ENCODE measurements at regions not wholly inside any gene's neighbourhood (a gene's known extent, or its start where the extent isn't known, plus 50 kb on each side); places are given as distances from the start of the nearest gene placed in this dataset.

DNA sequence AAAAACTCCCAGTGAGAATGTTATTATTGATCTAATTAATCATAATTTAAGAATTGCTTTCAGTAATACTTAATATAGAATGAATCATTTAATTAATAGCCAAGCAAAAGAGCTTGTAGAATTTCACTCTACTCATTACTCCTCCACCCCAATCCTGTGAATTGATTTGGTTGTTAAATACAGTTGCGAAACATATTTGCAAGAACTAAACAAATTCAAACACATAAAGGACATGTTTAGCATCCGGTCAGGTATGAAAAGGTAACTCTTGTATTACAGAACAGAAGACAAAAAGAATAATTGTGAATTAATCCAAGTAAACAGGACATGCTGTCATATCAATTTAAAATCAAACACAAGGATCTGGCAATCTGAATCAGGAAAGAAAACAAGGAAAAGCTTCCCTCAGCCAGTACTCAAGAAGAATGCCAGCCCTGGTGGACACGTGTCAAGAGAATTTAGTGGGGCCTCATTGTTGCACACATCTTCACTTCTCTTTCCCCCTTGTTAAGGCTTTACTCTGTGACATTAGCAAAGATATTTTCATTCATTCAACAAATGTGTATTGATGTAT lies 89.4 kb upstream of the SLC12A2 start:
- no TSS peak for BruUV-seq (replicated peaks)
- Histone ChIP-seq H3K9me3 (replicated peaks; ENCODE audit: control insufficient read depth, insufficient read depth, low read depth, low read length) (no peaks in the 10 kb centered on the region), H3K9ac (ENCODE audit: insufficient read depth in 1 of 2, low read depth in 2 of 2, low read length in 2 of 2) (no peak overlapping the region), H2AFZ (ENCODE audit: low read depth, low read length) (no peak overlapping the region), H3K36me3 (ENCODE audit: control insufficient read depth, insufficient read depth, low read length) (no peaks in the 10 kb centered on the region), H3K4me3 (no peak overlapping the region), H3K27ac (ENCODE audit: extremely low read depth, low read depth, low read length) (no peak overlapping the region), H3K4me1 (replicated peaks in 1 of 2; ENCODE audit: control insufficient read depth in 2 of 2, insufficient read depth in 2 of 2, low read length in 2 of 2) (peaks cover 0 to 4% of the 10 kb centered on the region in 2 experiments; a peak in 2 of 5 replicates), H3K27me3 (ENCODE audit: control insufficient read depth in 2 of 2, insufficient read depth in 2 of 2, low read length in 2 of 2) (no peaks in the 10 kb centered on the region), H4K20me1 (replicated peaks; ENCODE audit: control insufficient read depth, insufficient read depth, low read length) (no peaks in the 10 kb centered on the region), H3K4me2 (ENCODE audit: insufficient read depth, low read length) (no peak overlapping the region), H3K9me1 (ENCODE audit: control insufficient read depth, insufficient read depth, low read length) (no peaks in the 10 kb centered on the region), H3K79me2 (ENCODE audit: control insufficient read depth, insufficient read depth, low read length) (no peaks in the 10 kb centered on the region)
- in situ Hi-C loops (cut with MboI) = no loop called here
- ATAC-seq = no peak
- no peak for DNase-seq (ENCODE audit: extremely low read depth in 1 of 4, low spot score in 3 of 4)
- FAIRE-seq = no peak
- intact Hi-C loops (cut with micrococcal nuclease) = no loop called here
- WGBS (ENCODE audit: insufficient coverage, low coverage, missing lambda C conversion rate) = 56% methylated on average over 3 of the region's 3 CpGs
- TF ChIP-seq NCOA1 (IDR thresholded peaks at IDR 0.05; ENCODE audit: low read depth) = no peak
- peak; percentile 33; the same call in 1 of the 2 replicates for TF ChIP-seq CEBPB (tag; IDR thresholded peaks at IDR 0.05)
- no peak for TF ChIP-seq ZNF830 (CRISPR knock-in tag; IDR thresholded peaks at IDR 0.05)
- TF ChIP-seq BCOR (IDR thresholded peaks at IDR 0.05) = no peak
- POLR2A ChIA-PET = no interaction called here
- CTCF ChIA-PET (ENCODE audit: low intra/inter-chr PET ratio) = no interaction called here

DNA sequence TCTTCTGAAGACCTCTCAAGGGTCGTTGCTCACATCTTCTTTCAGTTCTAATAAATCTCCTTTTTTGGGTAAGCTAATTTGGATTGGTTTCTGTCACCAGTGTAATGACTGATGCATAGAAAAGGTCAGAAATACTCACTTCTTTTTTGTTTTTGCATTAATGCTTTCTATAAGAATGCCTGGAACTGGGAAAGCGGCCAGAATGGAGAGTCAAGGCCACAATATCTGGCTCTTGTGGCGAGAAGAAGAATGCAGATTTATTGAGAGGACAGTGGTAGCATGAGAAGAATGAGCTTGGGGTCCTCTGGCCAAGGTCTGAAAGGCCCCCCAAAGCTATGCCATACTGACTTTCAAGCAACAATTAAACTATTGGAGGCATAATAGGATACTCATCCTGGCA lies 88.0 kb upstream of the SLC12A2 start:
- in situ Hi-C loops (cut with MboI) = no loop called here
- Histone ChIP-seq H3K9me1 (ENCODE audit: control insufficient read depth, insufficient read depth, low read length) (no peaks in the 10 kb centered on the region), H3K4me2 (ENCODE audit: insufficient read depth, low read length) (no peak overlapping the region), H3K36me3 (ENCODE audit: control insufficient read depth, insufficient read depth, low read length) (no peaks in the 10 kb centered on the region), H4K20me1 (replicated peaks; ENCODE audit: control insufficient read depth, insufficient read depth, low read length) (no peaks in the 10 kb centered on the region), H2AFZ (ENCODE audit: low read depth, low read length) (no peak overlapping the region), H3K9me3 (replicated peaks; ENCODE audit: control insufficient read depth, insufficient read depth, low read depth, low read length) (no peaks in the 10 kb centered on the region), H3K4me3 (no peak overlapping the region), H3K27me3 (ENCODE audit: control insufficient read depth in 2 of 2, insufficient read depth in 2 of 2, low read length in 2 of 2) (no peaks in the 10 kb centered on the region), H3K79me2 (ENCODE audit: control insufficient read depth, insufficient read depth, low read length) (no peaks in the 10 kb centered on the region), H3K4me1 (replicated peaks in 1 of 2; ENCODE audit: control insufficient read depth in 2 of 2, insufficient read depth in 2 of 2, low read length in 2 of 2) (peaks cover 0 to 5% of the 10 kb centered on the region in 2 experiments; a peak in 2 of 5 replicates), H3K9ac (ENCODE audit: insufficient read depth in 1 of 2, low read depth in 2 of 2, low read length in 2 of 2) (no peak overlapping the region), H3K27ac (ENCODE audit: extremely low read depth, low read depth, low read length) (no peak overlapping the region)
- ATAC-seq = no peak
- intact Hi-C loops (cut with micrococcal nuclease) = no loop called here
- POLR2A ChIA-PET = no interaction called here
- CTCF ChIA-PET (ENCODE audit: low intra/inter-chr PET ratio) = no interaction called here
- no peak for DNase-seq (ENCODE audit: extremely low read depth in 1 of 4, low spot score in 3 of 4)
- FAIRE-seq = no peak
- WGBS (ENCODE audit: insufficient coverage, low coverage, missing lambda C conversion rate) = 57% methylated on average over 3 of the region's 3 CpGs
- no TSS peak for BruUV-seq (replicated peaks)
- TF ChIP-seq ZNF121 (CRISPR knock-in tag; conservative IDR thresholded peaks at IDR 0.05) = no peak
- no peak for TF ChIP-seq MTA2 (IDR thresholded peaks at IDR 0.05; ENCODE audit: low read depth)
- no peak for TF ChIP-seq NFE2L1 (tag; IDR thresholded peaks at IDR 0.05; ENCODE audit: borderline replicate concordance, low read depth)
- no peak for TF ChIP-seq NBN (IDR thresholded peaks at IDR 0.05; ENCODE audit: low read depth)
- TF ChIP-seq ZC3H8 (IDR thresholded peaks at IDR 0.05) = no peak
- TF ChIP-seq BCOR (IDR thresholded peaks at IDR 0.05) = no peak
- TF ChIP-seq ZNF695 (CRISPR knock-in tag; IDR thresholded peaks at IDR 0.05) = no peak
- no peak for TF ChIP-seq ETV5 (CRISPR knock-in tag; IDR thresholded peaks at IDR 0.05; ENCODE audit: low read depth)
- TF ChIP-seq KAT8 (IDR thresholded peaks at IDR 0.05; ENCODE audit: low read depth) = no peak
- no peak for TF ChIP-seq HNRNPLL (IDR thresholded peaks at IDR 0.05; ENCODE audit: low read depth, low read length, poor library complexity, severe bottlenecking)
- TF ChIP-seq, protein P1, sequence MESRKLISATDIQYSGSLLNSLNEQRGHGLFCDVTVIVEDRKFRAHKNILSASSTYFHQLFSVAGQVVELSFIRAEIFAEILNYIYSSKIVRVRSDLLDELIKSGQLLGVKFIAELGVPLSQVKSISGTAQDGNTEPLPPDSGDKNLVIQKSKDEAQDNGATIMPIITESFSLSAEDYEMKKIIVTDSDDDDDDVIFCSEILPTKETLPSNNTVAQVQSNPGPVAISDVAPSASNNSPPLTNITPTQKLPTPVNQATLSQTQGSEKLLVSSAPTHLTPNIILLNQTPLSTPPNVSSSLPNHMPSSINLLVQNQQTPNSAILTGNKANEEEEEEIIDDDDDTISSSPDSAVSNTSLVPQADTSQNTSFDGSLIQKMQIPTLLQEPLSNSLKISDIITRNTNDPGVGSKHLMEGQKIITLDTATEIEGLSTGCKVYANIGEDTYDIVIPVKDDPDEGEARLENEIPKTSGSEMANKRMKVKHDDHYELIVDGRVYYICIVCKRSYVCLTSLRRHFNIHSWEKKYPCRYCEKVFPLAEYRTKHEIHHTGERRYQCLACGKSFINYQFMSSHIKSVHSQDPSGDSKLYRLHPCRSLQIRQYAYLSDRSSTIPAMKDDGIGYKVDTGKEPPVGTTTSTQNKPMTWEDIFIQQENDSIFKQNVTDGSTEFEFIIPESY (CRISPR knock-in tag; IDR thresholded peaks at IDR 0.05) = no peak
- TF ChIP-seq, protein P2, sequence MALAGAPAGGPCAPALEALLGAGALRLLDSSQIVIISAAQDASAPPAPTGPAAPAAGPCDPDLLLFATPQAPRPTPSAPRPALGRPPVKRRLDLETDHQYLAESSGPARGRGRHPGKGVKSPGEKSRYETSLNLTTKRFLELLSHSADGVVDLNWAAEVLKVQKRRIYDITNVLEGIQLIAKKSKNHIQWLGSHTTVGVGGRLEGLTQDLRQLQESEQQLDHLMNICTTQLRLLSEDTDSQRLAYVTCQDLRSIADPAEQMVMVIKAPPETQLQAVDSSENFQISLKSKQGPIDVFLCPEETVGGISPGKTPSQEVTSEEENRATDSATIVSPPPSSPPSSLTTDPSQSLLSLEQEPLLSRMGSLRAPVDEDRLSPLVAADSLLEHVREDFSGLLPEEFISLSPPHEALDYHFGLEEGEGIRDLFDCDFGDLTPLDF (CRISPR knock-in tag; IDR thresholded peaks at IDR 0.05) = no peak
- TF ChIP-seq ZNF644 (tag; IDR thresholded peaks at IDR 0.05; ENCODE audit: low read depth) = no peak
